ENCODE measurements at regions not wholly inside any gene's neighbourhood (a gene's known extent, or its start where the extent isn't known, plus 50 kb on each side); places are given as distances from the start of the nearest gene placed in this dataset.

DNA sequence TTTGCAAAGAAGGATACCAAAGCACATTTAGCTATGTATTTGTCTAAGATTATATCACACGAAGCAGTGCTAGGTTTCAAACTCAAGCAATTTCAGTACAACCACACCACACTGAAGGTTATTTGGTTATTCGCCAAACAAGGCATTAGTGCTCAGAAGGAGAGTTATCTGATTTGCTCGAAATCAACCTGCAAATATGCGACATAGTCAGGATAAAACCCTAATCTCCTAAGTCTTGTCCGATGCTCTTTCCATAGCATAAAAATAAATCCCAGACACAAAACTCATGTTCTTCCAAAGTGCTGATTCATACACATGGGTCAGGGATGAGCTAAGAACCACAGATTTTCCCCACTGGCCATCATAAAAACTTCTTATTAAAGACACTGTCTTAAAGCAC, 1288.0 kb upstream of the SORCS1 start:
- no peaks in the 10 kb centered on the region for H3K27me3 ChIP-seq (ENCODE audit: insufficient read depth, poor library complexity, severe bottlenecking)
- TF ChIP-seq, protein P1, sequence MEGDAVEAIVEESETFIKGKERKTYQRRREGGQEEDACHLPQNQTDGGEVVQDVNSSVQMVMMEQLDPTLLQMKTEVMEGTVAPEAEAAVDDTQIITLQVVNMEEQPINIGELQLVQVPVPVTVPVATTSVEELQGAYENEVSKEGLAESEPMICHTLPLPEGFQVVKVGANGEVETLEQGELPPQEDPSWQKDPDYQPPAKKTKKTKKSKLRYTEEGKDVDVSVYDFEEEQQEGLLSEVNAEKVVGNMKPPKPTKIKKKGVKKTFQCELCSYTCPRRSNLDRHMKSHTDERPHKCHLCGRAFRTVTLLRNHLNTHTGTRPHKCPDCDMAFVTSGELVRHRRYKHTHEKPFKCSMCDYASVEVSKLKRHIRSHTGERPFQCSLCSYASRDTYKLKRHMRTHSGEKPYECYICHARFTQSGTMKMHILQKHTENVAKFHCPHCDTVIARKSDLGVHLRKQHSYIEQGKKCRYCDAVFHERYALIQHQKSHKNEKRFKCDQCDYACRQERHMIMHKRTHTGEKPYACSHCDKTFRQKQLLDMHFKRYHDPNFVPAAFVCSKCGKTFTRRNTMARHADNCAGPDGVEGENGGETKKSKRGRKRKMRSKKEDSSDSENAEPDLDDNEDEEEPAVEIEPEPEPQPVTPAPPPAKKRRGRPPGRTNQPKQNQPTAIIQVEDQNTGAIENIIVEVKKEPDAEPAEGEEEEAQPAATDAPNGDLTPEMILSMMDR (IDR thresholded peaks at IDR 0.05; ENCODE audit: poor library complexity, severe bottlenecking) = no peak
- H3K4me1 ChIP-seq (ENCODE audit: insufficient read depth, poor library complexity, severe bottlenecking) = no peaks in the 10 kb centered on the region
- H3K36me3 ChIP-seq (ENCODE audit: low read depth) = no peaks in the 10 kb centered on the region
- no peak overlapping the region for H3K4me3 ChIP-seq (ENCODE audit: severe bottlenecking)
- ATAC-seq (ENCODE audit: low read depth) = no peak
- no peak for DNase-seq (ENCODE audit: low spot score)
- H3K9me3 ChIP-seq (ENCODE audit: severe bottlenecking) = no peaks in the 10 kb centered on the region
- no peak overlapping the region for H3K27ac ChIP-seq (ENCODE audit: poor library complexity, severe bottlenecking)

DNA sequence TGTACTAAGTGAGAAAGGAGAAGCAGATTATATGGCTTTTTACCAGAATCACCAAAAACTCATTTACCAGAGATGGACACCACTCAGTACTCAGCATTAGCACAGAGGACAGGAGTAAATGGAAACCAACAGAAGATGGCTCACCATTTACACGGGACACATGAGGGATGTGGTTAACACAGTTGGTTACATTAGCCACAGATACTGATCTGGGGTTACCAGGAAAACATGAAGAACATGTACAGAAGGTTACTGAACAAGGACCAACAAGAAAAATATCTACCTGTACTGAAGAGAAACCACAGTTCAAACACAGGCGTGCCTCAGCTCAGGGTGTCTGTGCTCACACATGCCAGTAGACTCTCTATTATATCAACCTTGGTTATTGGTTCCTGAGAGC, 1285.8 kb upstream of the SORCS1 start:
- TF ChIP-seq, protein P1 (IDR thresholded peaks at IDR 0.05; ENCODE audit: poor library complexity, severe bottlenecking) = no peak
- Histone ChIP-seq H3K9me3 (ENCODE audit: severe bottlenecking) (no peaks in the 10 kb centered on the region), H3K36me3 (ENCODE audit: low read depth) (no peaks in the 10 kb centered on the region), H3K27ac (ENCODE audit: poor library complexity, severe bottlenecking) (no peak overlapping the region), H3K4me3 (ENCODE audit: severe bottlenecking) (no peak overlapping the region), H3K27me3 (ENCODE audit: insufficient read depth, poor library complexity, severe bottlenecking) (no peaks in the 10 kb centered on the region), H3K4me1 (ENCODE audit: insufficient read depth, poor library complexity, severe bottlenecking) (no peaks in the 10 kb centered on the region)
- DNase-seq (ENCODE audit: low spot score) (no peak), ATAC-seq (ENCODE audit: low read depth) (no peak)

DNA sequence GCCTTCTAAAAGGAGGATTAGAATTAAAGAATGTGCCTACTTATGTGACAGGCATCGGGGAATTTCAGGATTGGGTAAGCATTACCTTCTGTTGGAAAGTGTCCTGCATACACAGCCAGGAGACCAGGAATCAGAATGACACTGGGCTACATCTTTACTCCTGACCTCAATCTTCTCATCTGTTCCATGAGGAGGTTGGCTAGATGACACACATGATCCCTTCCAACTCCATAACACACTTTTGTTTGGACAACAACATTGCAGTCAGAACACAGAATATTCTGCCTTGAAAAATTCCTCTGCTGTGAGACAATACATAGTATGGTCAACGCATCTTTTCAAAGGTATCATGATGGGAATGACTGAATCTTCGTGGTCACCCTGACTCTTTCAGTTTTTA, 1281.2 kb upstream of the SORCS1 start:
- Histone ChIP-seq H3K27me3 (ENCODE audit: insufficient read depth, poor library complexity, severe bottlenecking) (no peaks in the 10 kb centered on the region), H3K4me3 (ENCODE audit: severe bottlenecking) (no peak overlapping the region), H3K9me3 (ENCODE audit: severe bottlenecking) (no peaks in the 10 kb centered on the region), H3K4me1 (ENCODE audit: insufficient read depth, poor library complexity, severe bottlenecking) (no peaks in the 10 kb centered on the region), H3K36me3 (ENCODE audit: low read depth) (no peaks in the 10 kb centered on the region), H3K27ac (ENCODE audit: poor library complexity, severe bottlenecking) (no peak overlapping the region)
- TF ChIP-seq, protein P1 (IDR thresholded peaks at IDR 0.05; ENCODE audit: poor library complexity, severe bottlenecking) = no peak
- ATAC-seq (ENCODE audit: low read depth) (no peak), DNase-seq (ENCODE audit: low spot score) (no peak)

DNA sequence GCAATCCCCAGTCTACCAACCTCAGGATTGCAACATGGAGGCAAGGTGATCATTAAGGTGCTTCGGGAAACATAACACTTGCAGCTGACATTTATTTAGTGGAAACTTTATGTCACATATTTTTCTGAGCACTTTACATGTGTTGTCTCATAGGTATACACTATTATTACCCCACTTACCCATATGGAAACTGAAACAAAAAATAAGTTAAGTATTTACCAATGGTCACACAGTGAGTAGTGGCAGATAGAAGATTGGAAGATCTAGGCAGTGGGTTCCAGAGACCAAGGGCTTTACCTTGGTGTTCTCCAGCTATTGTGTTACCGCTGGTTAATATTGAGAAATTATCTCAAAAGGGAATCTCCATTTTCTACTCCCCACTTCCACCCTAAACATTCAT, 1279.1 kb upstream of the SORCS1 start:
- Histone ChIP-seq H3K9me3 (ENCODE audit: severe bottlenecking) (no peaks in the 10 kb centered on the region), H3K27ac (ENCODE audit: poor library complexity, severe bottlenecking) (no peak overlapping the region), H3K36me3 (ENCODE audit: low read depth) (no peaks in the 10 kb centered on the region), H3K27me3 (ENCODE audit: insufficient read depth, poor library complexity, severe bottlenecking) (no peaks in the 10 kb centered on the region), H3K4me1 (ENCODE audit: insufficient read depth, poor library complexity, severe bottlenecking) (no peaks in the 10 kb centered on the region), H3K4me3 (ENCODE audit: severe bottlenecking) (no peak overlapping the region)
- ATAC-seq (ENCODE audit: low read depth) (no peak), DNase-seq (ENCODE audit: low spot score) (no peak)
- TF ChIP-seq, protein P1 (IDR thresholded peaks at IDR 0.05; ENCODE audit: poor library complexity, severe bottlenecking) = no peak

DNA sequence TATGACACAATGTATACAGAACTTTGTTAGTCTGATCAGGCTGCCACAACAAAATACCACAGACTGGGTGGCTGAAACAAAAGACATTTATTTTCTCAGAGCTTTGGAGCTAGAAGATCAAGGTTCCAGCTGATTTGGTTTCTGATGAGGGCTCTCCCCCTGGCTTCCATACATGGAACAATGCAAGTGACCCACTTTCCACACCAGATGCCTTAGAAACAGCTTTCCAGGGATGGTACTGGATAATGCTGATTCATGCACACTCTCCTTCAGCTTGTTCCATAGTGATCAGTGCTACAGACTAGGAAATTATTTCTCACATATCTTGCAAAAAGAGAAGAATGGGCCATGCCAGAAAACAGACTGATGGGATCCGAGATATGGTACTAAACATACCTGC, 1274.9 kb upstream of the SORCS1 start:
- Histone ChIP-seq H3K27ac (ENCODE audit: poor library complexity, severe bottlenecking) (no peak overlapping the region), H3K4me1 (ENCODE audit: insufficient read depth, poor library complexity, severe bottlenecking) (no peaks in the 10 kb centered on the region), H3K4me3 (ENCODE audit: severe bottlenecking) (no peak overlapping the region), H3K36me3 (ENCODE audit: low read depth) (no peaks in the 10 kb centered on the region), H3K9me3 (ENCODE audit: severe bottlenecking) (no peaks in the 10 kb centered on the region), H3K27me3 (ENCODE audit: insufficient read depth, poor library complexity, severe bottlenecking) (no peaks in the 10 kb centered on the region)
- TF ChIP-seq, protein P1 (IDR thresholded peaks at IDR 0.05; ENCODE audit: poor library complexity, severe bottlenecking) = no peak
- ATAC-seq (ENCODE audit: low read depth) (no peak), DNase-seq (ENCODE audit: low spot score) (no peak)
